ENCODE measurements at regions not wholly inside any gene's neighbourhood (a gene's known extent, or its start where the extent isn't known, plus 50 kb on each side); places are given as distances from the start of the nearest gene placed in this dataset.

DNA sequence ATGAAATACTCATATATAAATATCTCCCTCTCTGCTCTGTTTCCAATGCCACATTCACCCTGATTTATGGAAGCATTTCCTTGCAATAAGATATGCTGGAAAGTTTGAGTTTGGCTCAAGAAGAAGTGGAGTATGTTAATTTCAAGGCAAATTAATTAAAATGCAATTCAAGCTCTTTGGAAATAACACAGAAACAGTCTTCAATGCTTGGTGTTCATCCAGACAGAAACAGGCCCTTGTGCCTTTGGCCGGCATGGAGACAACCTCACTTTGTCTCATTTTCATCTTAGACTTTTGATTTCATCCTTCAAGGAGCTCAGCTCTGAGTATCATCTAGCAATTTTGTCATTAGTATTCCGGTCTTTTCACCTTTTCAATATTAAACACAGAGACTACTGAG is 210.0 kb downstream of the C16orf95 start:
- Histone ChIP-seq H3K9ac (no peak overlapping the region), H3K4me2 (ENCODE audit: unreplicated experiment) (no peak overlapping the region), H4K20me1 (ENCODE audit: insufficient read depth) (no peaks in the 10 kb centered on the region), H3K79me2 (ENCODE audit: insufficient read depth) (no peaks in the 10 kb centered on the region), H2AFZ (no peak overlapping the region), H3K36me3 (ENCODE audit: low read depth) (no peaks in the 10 kb centered on the region), H3F3A (ENCODE audit: insufficient read depth) (no peaks in the 10 kb centered on the region), H3K4me3 (no peak overlapping the region), H3K27ac (no peak overlapping the region), H3K9me2 (ENCODE audit: insufficient read depth) (no peaks in the 10 kb centered on the region), H3K4me1 (ENCODE audit: insufficient read depth) (no peaks in the 10 kb centered on the region; the same call in 1 of the 2 replicates), H3K9me3 (ENCODE audit: low read depth) (no peaks in the 10 kb centered on the region), H3K27me3 (replicated peaks; ENCODE audit: insufficient read depth) (peaks cover 32% of the 10 kb centered on the region)
- DNase-seq, result no peak
- 57 to 60% methylated on average over 2 of the region's 2 CpGs for WGBS, 2 experiments (ENCODE audit: low coverage in 1 of 2, low lambda C conversion rate in 2 of 2, missing lambda C conversion rate in 2 of 2)
- TF ChIP-seq EZH2 (IDR thresholded peaks at IDR 0.05; ENCODE audit: insufficient read depth, poor library complexity, severe bottlenecking) (no peak), EZH2phosphoT487 (IDR thresholded peaks at IDR 0.05; ENCODE audit: insufficient read depth, low read depth) (no peak)
- in situ Hi-C loops (cut with MboI), result no loop called here

DNA sequence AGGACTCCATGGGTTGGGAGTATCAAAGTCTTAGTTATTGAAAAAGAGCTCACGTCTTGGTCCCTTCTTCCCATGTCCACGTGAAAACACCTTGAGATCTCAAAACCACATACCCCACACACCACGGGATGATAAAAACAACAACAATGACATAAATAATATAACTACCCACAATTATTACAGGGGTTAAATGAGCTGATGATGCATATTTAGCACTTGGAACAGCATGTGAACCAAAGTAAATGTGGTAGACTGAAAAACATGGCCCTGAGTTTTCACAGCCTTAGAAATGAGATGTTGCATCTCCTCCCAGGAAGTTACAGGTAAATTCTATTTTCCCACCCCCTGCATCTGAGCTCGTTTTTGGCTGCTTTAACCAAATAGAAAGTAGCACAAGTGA is 208.9 kb downstream of the C16orf95 start:
- no peaks in the 10 kb centered on the region for H3K36me3 ChIP-seq (ENCODE audit: low read depth)
- no peak for TF ChIP-seq EZH2 (IDR thresholded peaks at IDR 0.05; ENCODE audit: insufficient read depth, poor library complexity, severe bottlenecking)
- TF ChIP-seq EZH2phosphoT487 (IDR thresholded peaks at IDR 0.05; ENCODE audit: insufficient read depth, low read depth), result no peak
- H3K9ac ChIP-seq, result no peak overlapping the region
- in situ Hi-C loops (cut with MboI), result no loop called here
- no peaks in the 10 kb centered on the region for H3F3A ChIP-seq (ENCODE audit: insufficient read depth)
- no peaks in the 10 kb centered on the region for H3K79me2 ChIP-seq (ENCODE audit: insufficient read depth)
- no peak for DNase-seq
- H3K4me3 ChIP-seq, result no peak overlapping the region
- no peaks in the 10 kb centered on the region; the same call in 1 of the 2 replicates for H3K4me1 ChIP-seq (ENCODE audit: insufficient read depth)
- no peaks in the 10 kb centered on the region for H4K20me1 ChIP-seq (ENCODE audit: insufficient read depth)
- H3K27me3 ChIP-seq (replicated peaks; ENCODE audit: insufficient read depth), result peaks cover 35% of the 10 kb centered on the region
- H3K4me2 ChIP-seq (ENCODE audit: unreplicated experiment), result no peak overlapping the region
- H3K27ac ChIP-seq, result no peak overlapping the region
- no peaks in the 10 kb centered on the region for H3K9me3 ChIP-seq (ENCODE audit: low read depth)
- WGBS, 2 experiments (ENCODE audit: low coverage in 1 of 2, low lambda C conversion rate in 2 of 2, missing lambda C conversion rate in 2 of 2), result 39 to 49% methylated on average over 4 of the region's 4 CpGs
- no peak overlapping the region for H2AFZ ChIP-seq
- H3K9me2 ChIP-seq (ENCODE audit: insufficient read depth), result no peaks in the 10 kb centered on the region

DNA sequence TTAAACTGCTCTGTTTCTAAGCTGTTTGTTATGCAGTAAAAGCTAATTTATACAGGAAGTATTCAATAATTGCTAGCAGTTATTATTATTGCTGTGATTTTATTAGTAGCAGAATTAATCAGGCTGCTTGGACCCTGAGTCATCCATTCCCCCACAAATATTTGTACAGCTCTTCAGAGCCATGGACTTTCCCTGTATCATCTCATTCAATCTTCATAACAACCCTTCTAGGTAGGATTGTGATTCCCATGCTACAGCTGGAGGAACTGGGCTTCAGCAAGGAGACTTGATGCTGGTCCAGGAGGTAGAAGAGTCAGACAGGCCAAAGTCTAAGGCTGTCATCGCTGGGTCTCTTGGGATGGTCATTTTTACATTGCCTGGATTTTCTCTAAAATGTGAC is 208.3 kb downstream of the C16orf95 start:
- 90 to 93% methylated on average over 1 of the region's 1 CpG for WGBS, 2 experiments (ENCODE audit: low coverage in 1 of 2, low lambda C conversion rate in 2 of 2, missing lambda C conversion rate in 2 of 2)
- DNase-seq, result peak; percentile 35

DNA sequence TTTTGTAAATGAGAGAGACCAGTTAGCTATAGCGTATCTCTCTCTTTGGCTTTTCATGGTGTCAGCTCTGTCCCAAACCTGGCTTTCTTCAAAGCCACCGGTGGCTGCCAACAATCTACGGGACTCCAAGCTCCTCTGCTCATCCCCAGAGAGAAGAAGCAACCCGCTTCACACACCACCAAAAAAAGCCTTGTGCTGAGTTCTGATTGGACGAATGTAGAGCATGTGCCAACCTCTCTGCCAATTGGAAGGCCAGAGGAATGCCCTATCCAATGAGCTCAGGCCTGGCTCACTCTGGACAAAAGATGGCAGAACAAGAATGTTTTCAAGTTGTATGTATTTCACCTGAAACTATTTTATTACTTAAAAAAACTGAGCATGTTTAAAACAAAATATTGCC is 202.4 kb downstream of the C16orf95 start:
- H3K9me2 ChIP-seq (ENCODE audit: insufficient read depth), result no peaks in the 10 kb centered on the region
- no peak for DNase-seq
- H3K27me3 ChIP-seq (replicated peaks; ENCODE audit: insufficient read depth), result peaks cover 43% of the 10 kb centered on the region
- no peak overlapping the region for H3K4me2 ChIP-seq (ENCODE audit: unreplicated experiment)
- H3K9me3 ChIP-seq (ENCODE audit: low read depth), result no peaks in the 10 kb centered on the region
- WGBS, 2 experiments (ENCODE audit: low coverage in 1 of 2, low lambda C conversion rate in 2 of 2, missing lambda C conversion rate in 2 of 2), result 67 to 77% methylated on average over 4 to 5 of the region's 5 CpGs
- no peak overlapping the region for H3K27ac ChIP-seq
- H3K9ac ChIP-seq, result no peak overlapping the region
- H3K36me3 ChIP-seq (ENCODE audit: low read depth), result no peaks in the 10 kb centered on the region
- no peaks in the 10 kb centered on the region for H3K4me1 ChIP-seq (ENCODE audit: insufficient read depth)
- H3F3A ChIP-seq (ENCODE audit: insufficient read depth), result no peaks in the 10 kb centered on the region
- no peak overlapping the region for H3K4me3 ChIP-seq
- H2AFZ ChIP-seq, result no peak overlapping the region
- H4K20me1 ChIP-seq (ENCODE audit: insufficient read depth), result no peaks in the 10 kb centered on the region
- TF ChIP-seq EZH2 (IDR thresholded peaks at IDR 0.05; ENCODE audit: insufficient read depth, poor library complexity, severe bottlenecking) (no peak), EZH2phosphoT487 (IDR thresholded peaks at IDR 0.05; ENCODE audit: insufficient read depth, low read depth) (no peak)
- H3K79me2 ChIP-seq (ENCODE audit: insufficient read depth), result no peaks in the 10 kb centered on the region
- in situ Hi-C loops (cut with MboI), result no loop called here

More for the DNA sequence above, 208.3 kb downstream of the C16orf95 start:
- Histone ChIP-seq H3K4me1 (ENCODE audit: insufficient read depth) (no peaks in the 10 kb centered on the region; the same call in 1 of the 2 replicates), H3K27me3 (replicated peaks; ENCODE audit: insufficient read depth) (peaks cover 41% of the 10 kb centered on the region), H3F3A (ENCODE audit: insufficient read depth) (no peaks in the 10 kb centered on the region), H3K9me2 (ENCODE audit: insufficient read depth) (no peaks in the 10 kb centered on the region), H3K36me3 (ENCODE audit: low read depth) (no peaks in the 10 kb centered on the region), H3K4me2 (ENCODE audit: unreplicated experiment) (no peak overlapping the region), H2AFZ (no peak overlapping the region), H3K27ac (no peak overlapping the region), H3K4me3 (no peak overlapping the region), H4K20me1 (ENCODE audit: insufficient read depth) (no peaks in the 10 kb centered on the region), H3K9me3 (ENCODE audit: low read depth) (no peaks in the 10 kb centered on the region), H3K79me2 (ENCODE audit: insufficient read depth) (no peaks in the 10 kb centered on the region), H3K9ac (no peak overlapping the region)
- TF ChIP-seq EZH2 (IDR thresholded peaks at IDR 0.05; ENCODE audit: insufficient read depth, poor library complexity, severe bottlenecking) (no peak), EZH2phosphoT487 (IDR thresholded peaks at IDR 0.05; ENCODE audit: insufficient read depth, low read depth) (no peak)
- in situ Hi-C loops (cut with MboI), result no loop called here

DNA sequence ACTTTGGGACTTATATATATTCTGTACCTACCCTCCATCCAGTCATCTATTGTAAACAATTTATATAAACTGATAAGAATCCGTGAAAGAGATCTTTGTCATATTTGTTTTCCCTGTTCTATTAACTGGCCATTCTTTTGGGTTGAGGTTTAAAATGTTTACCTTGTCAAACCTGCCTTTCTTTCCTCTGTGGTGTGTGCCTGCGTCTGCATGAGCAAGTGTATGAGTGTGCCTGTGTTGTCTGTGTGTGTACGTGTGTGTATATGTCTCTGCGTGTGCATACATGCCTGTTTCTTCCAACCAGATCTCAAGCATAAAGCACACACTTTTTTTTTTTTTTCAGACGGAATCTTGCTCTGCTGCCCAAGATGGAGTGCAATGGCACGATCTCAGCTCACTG is 201.5 kb downstream of the C16orf95 start:
- 57 to 72% methylated on average over 6 of the region's 6 CpGs for WGBS, 2 experiments (ENCODE audit: low coverage in 1 of 2, low lambda C conversion rate in 2 of 2, missing lambda C conversion rate in 2 of 2)

More for the DNA sequence above, 201.5 kb downstream of the C16orf95 start:
- no peaks in the 10 kb centered on the region for H4K20me1 ChIP-seq (ENCODE audit: insufficient read depth)
- no peaks in the 10 kb centered on the region for H3K9me3 ChIP-seq (ENCODE audit: low read depth)
- no peak overlapping the region for H3K4me2 ChIP-seq (ENCODE audit: unreplicated experiment)
- no peak for TF ChIP-seq EZH2phosphoT487 (IDR thresholded peaks at IDR 0.05; ENCODE audit: insufficient read depth, low read depth)
- H3K79me2 ChIP-seq (ENCODE audit: insufficient read depth), result no peaks in the 10 kb centered on the region
- no peaks in the 10 kb centered on the region for H3K36me3 ChIP-seq (ENCODE audit: low read depth)
- no peaks in the 10 kb centered on the region for H3K9me2 ChIP-seq (ENCODE audit: insufficient read depth)
- no peak overlapping the region for H3K9ac ChIP-seq
- no peak overlapping the region for H3K27ac ChIP-seq
- no peak for DNase-seq
- in situ Hi-C loops (cut with MboI), result no loop called here
- H3K27me3 ChIP-seq (replicated peaks; ENCODE audit: insufficient read depth), result peaks cover 51% of the 10 kb centered on the region
- H2AFZ ChIP-seq, result no peak overlapping the region
- no peaks in the 10 kb centered on the region for H3F3A ChIP-seq (ENCODE audit: insufficient read depth)
- H3K4me1 ChIP-seq (ENCODE audit: insufficient read depth), result no peaks in the 10 kb centered on the region
- no peak overlapping the region for H3K4me3 ChIP-seq

Measured in GM23248 (cell line).